SU-DHL-6 (cell line): ENCODE measurements at regions not wholly inside any gene's neighbourhood (a gene's known extent, or its start where the extent isn't known, plus 50 kb on each side); places are given as distances from the start of the nearest gene placed in this dataset.
"Not testable (repeated sequence)": the region's sequence is repeated elsewhere in the genome, so short reads cannot be mapped to it uniquely, and the experiment has no call there.

ENCODE experiments used
- EZH2phosphoT487 ChIP-seq: fragments of 200-600 bp; sonication (generic), shearing (Covaris generic); conservative IDR thresholded peaks from 2 replicates; pipeline ENCODE4 v1.6.1; 2018; ENCODE audit warnings: mild to moderate bottlenecking, antibody characterized with exemption, low read length, moderate library complexity, mixed read lengths
- TF ChIP-seq, protein P1 (sequence below): fragments of 200-600 bp; sonication (generic); IDR thresholded peaks from one replicate; pipeline ENCODE4 v1.5.1; 2017; ENCODE audit warnings: antibody characterized with exemption, mild to moderate bottlenecking, low read length, moderate library complexity; ENCODE audit not compliant: insufficient read depth, poor library complexity, severe bottlenecking

DNA sequence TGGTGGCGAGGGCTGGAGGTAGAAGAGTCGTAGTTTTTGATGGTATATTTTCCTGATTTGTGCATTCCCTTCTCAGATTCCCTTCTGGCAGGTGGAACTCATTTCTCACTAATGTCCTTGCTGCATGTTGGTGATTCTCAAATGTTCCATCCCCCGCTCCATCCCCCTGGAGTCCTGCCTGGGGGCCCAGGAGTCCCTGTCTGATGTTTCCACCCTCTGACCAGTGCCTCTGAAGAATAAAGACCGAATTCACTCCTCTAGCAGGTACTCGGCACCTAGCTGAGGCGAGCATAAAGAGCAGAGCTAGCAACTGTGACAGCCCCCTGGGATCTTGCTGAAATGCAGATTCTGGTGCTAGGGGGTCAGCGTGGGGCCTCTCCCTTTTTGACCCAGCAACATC is 301.8 kb downstream of the BCL2L11 start:
- TF ChIP-seq, protein P1, sequence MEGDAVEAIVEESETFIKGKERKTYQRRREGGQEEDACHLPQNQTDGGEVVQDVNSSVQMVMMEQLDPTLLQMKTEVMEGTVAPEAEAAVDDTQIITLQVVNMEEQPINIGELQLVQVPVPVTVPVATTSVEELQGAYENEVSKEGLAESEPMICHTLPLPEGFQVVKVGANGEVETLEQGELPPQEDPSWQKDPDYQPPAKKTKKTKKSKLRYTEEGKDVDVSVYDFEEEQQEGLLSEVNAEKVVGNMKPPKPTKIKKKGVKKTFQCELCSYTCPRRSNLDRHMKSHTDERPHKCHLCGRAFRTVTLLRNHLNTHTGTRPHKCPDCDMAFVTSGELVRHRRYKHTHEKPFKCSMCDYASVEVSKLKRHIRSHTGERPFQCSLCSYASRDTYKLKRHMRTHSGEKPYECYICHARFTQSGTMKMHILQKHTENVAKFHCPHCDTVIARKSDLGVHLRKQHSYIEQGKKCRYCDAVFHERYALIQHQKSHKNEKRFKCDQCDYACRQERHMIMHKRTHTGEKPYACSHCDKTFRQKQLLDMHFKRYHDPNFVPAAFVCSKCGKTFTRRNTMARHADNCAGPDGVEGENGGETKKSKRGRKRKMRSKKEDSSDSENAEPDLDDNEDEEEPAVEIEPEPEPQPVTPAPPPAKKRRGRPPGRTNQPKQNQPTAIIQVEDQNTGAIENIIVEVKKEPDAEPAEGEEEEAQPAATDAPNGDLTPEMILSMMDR = not testable (repeated sequence)
- not testable (repeated sequence) for TF ChIP-seq EZH2phosphoT487
